H1 (cell line): ENCODE measurements at regions not wholly inside any gene's neighbourhood (a gene's known extent, or its start where the extent isn't known, plus 50 kb on each side); places are given as distances from the start of the nearest gene placed in this dataset.

Source experiments
- CTCF ChIA-PET: fragments of 300-600 bp; sonication (Branson Sonifier 250); formaldehyde crosslinking; loops from one replicate; lab custom pipeline; 2021; ENCODE audit not compliant: partially characterized antibody; lab: Charles Lee
- POLR2A ChIA-PET: fragments of 300-600 bp; sonication (Branson Sonifier 250); formaldehyde crosslinking; loops from one replicate; lab custom pipeline; 2021; ENCODE audit warnings: inconsistent platforms; ENCODE audit not compliant: partially characterized antibody; lab: Charles Lee
- DNase-seq, 2 experiments: peaks; one replicate each; pipeline versions ENCODE4 v3.0.0 to v3.0.0-alpha.2; 2010 to 2022; ENCODE audit warnings: low spot score in 2 of 2, low read depth in 1 of 2, mixed read lengths in 1 of 2
- FAIRE-seq: peaks from 2 replicates; lab custom pipeline; 2011; peaks lifted over from hg19 to GRCh38; lab: Jason Lieb, UNC
- H2AFZ ChIP-seq: 2 replicates; pipeline ENCODE4 v1.8.1; 2012; ENCODE audit warnings: low read length, inconsistent platforms
- H2AK5ac ChIP-seq: 2 replicates; pipeline ENCODE4 v1.6.1; 2013; ENCODE audit warnings: low read depth, low read length
- H2BK120ac ChIP-seq: replicated peaks from 2 replicates; pipeline ENCODE3; 2013; ENCODE audit warnings: low read depth, low read length, inconsistent platforms
- H2BK12ac ChIP-seq: 2 replicates; pipeline ENCODE4 v1.6.1; 2013; ENCODE audit warnings: low read depth, low read length
- H2BK15ac ChIP-seq: 2 replicates; pipeline ENCODE4 v1.6.1; 2013; ENCODE audit warnings: low read length
- H2BK20ac ChIP-seq: 2 replicates; pipeline ENCODE4 v1.6.1; 2013; ENCODE audit warnings: low read length
- H2BK5ac ChIP-seq: 2 replicates; pipeline ENCODE4 v1.6.1; 2013; ENCODE audit warnings: low read depth, low read length
- H3K14ac ChIP-seq: 2 replicates; pipeline ENCODE4 v1.6.1; 2013; ENCODE audit warnings: inconsistent platforms; ENCODE audit not compliant: insufficient read length
- H3K18ac ChIP-seq: 2 replicates; pipeline ENCODE4 v1.6.1; 2013; ENCODE audit warnings: low read length; ENCODE audit errors: extremely low read depth
- H3K23ac ChIP-seq: 2 replicates; pipeline ENCODE4 v1.6.1; 2013; ENCODE audit warnings: inconsistent platforms; ENCODE audit not compliant: insufficient read length
- H3K23me2 ChIP-seq: 2 replicates; pipeline ENCODE4 v1.6.1; 2013; ENCODE audit warnings: low read depth, low read length
- H3K27ac ChIP-seq: 2 replicates; pipeline ENCODE4 v1.6.1; 2011; ENCODE audit warnings: low read depth, low read length, inconsistent platforms
- H3K27me3 ChIP-seq, 4 experiments: replicated peaks in 1 of 4; 1 replicate in 1 of 4; 2 replicates in 3 of 4; pipeline versions ENCODE4 v1.6.1 to v1.8.1; 2011 to 2013; ENCODE audit warnings: low read length in 3 of 4, mild to moderate bottlenecking in 3 of 4, inconsistent platforms in 2 of 4, mixed read lengths in 2 of 4, moderate library complexity in 1 of 4; ENCODE audit not compliant: control insufficient read depth in 3 of 4, insufficient read depth in 3 of 4; ENCODE audit errors: extremely low read depth in 1 of 4
- H3K36me3 ChIP-seq, 4 experiments: 2 replicates each; pipeline versions ENCODE4 v1.6.1 to v1.8.1; 2011 to 2013; ENCODE audit warnings: mild to moderate bottlenecking in 4 of 4, low read length in 3 of 4, moderate library complexity in 2 of 4, control low read depth in 1 of 4, inconsistent platforms in 1 of 4; ENCODE audit not compliant: insufficient read depth in 4 of 4, control insufficient read depth in 2 of 4
- H3K4ac ChIP-seq: replicated peaks from 2 replicates; pipeline ENCODE3; 2013; ENCODE audit warnings: low read length, low read depth, mixed read lengths, inconsistent platforms; ENCODE audit not compliant: insufficient read length
- H3K4me1 ChIP-seq, 4 experiments: replicated peaks in 1 of 4; 1 replicate in 1 of 4; 2 replicates in 3 of 4; pipeline versions ENCODE4 v1.6.1 to v1.8.1; 2011 to 2013; ENCODE audit warnings: low read length in 3 of 4, inconsistent platforms in 2 of 4, mixed read lengths in 1 of 4; ENCODE audit not compliant: insufficient read depth in 4 of 4, control insufficient read depth in 3 of 4
- H3K4me2 ChIP-seq, 2 experiments: 2 replicates each; pipeline versions ENCODE4 v1.6.1 to v1.8.1; 2011 to 2013; ENCODE audit warnings: low read depth in 2 of 2, low read length in 2 of 2, control low read depth in 1 of 2, inconsistent platforms in 1 of 2, mild to moderate bottlenecking in 1 of 2; ENCODE audit not compliant: insufficient read depth in 1 of 2
- H3K4me3 ChIP-seq, 4 experiments: fragments of 200-600, 300-600 bp in 1 of 4; sonication (generic), shearing (Covaris generic), sonication (Bioruptor Twin) in 1 of 4; 2 replicates each; pipeline versions ENCODE4 v1.5.1 to v1.8.1; 2011 to 2016; ENCODE audit warnings: low read length in 4 of 4, low read depth in 3 of 4, control low read depth in 2 of 4, inconsistent platforms in 2 of 4, mild to moderate bottlenecking in 2 of 4, mixed read lengths in 1 of 4, moderate library complexity in 1 of 4; ENCODE audit not compliant: insufficient read depth in 2 of 4; ENCODE audit errors: extremely low read depth in 1 of 4
- H3K56ac ChIP-seq: replicated peaks from 2 replicates; pipeline ENCODE3; 2013; ENCODE audit warnings: low read depth, mild to moderate bottlenecking, mixed read lengths, low read length, inconsistent platforms; ENCODE audit not compliant: insufficient read length
- H3K79me1 ChIP-seq: 2 replicates; pipeline ENCODE4 v1.6.1; 2013; ENCODE audit warnings: low read depth, low read length, control low read depth
- H3K79me2 ChIP-seq, 2 experiments: 2 replicates each; pipeline versions ENCODE4 v1.6.1 to v1.8.1; 2012 to 2013; ENCODE audit warnings: low read length in 2 of 2, mild to moderate bottlenecking in 2 of 2, inconsistent platforms in 1 of 2; ENCODE audit not compliant: insufficient read depth in 2 of 2, control insufficient read depth in 1 of 2
- H3K9ac ChIP-seq, 4 experiments: replicated peaks in 1 of 4; 1 replicate in 1 of 4; 2 replicates in 3 of 4; pipeline versions ENCODE4 v1.6.1 to v1.8.1; 2011 to 2013; ENCODE audit warnings: low read depth in 3 of 4, low read length in 3 of 4, control low read depth in 2 of 4, mild to moderate bottlenecking in 2 of 4, moderate library complexity in 2 of 4, inconsistent platforms in 1 of 4; ENCODE audit errors: extremely low read depth in 1 of 4
- H3K9me3 ChIP-seq, 2 experiments: 2 replicates each; pipeline versions ENCODE4 v1.6.1 to v1.8.1; 2012 to 2013; ENCODE audit warnings: mild to moderate bottlenecking in 2 of 2, moderate library complexity in 2 of 2, control low read depth in 1 of 2, inconsistent platforms in 1 of 2, low read depth in 1 of 2, low read length in 1 of 2, mixed read lengths in 1 of 2; ENCODE audit not compliant: insufficient read depth in 2 of 2
- H4K20me1 ChIP-seq, 2 experiments: replicated peaks in 1 of 2; 2 replicates each; pipeline versions ENCODE3 to v1.8.1; 2011 to 2013; ENCODE audit warnings: inconsistent platforms in 2 of 2, low read length in 2 of 2, mild to moderate bottlenecking in 1 of 2; ENCODE audit not compliant: insufficient read depth in 2 of 2, control insufficient read depth in 1 of 2
- H4K5ac ChIP-seq: 2 replicates; pipeline ENCODE4 v1.6.1; 2013; ENCODE audit warnings: low read length, low read depth, mixed read lengths, inconsistent platforms; ENCODE audit not compliant: insufficient read length
- H4K8ac ChIP-seq: 2 replicates; pipeline ENCODE4 v1.8.0; 2013; ENCODE audit warnings: mild to moderate bottlenecking, moderate library complexity, low read length, inconsistent platforms; ENCODE audit not compliant: insufficient read depth; ENCODE audit errors: extremely low read depth
- H4K91ac ChIP-seq: replicated peaks from 2 replicates; pipeline ENCODE3; 2013; ENCODE audit warnings: low read length, mixed read lengths, inconsistent platforms; ENCODE audit not compliant: insufficient read length
- KDM1A ChIP-seq: fragments of 200-600, 300-600 bp; sonication (generic); IDR thresholded peaks from 2 replicates; pipeline ENCODE4 v1.7.1; 2016; ENCODE audit warnings: mild to moderate bottlenecking, low read length, borderline replicate concordance
- KDM5A ChIP-seq: fragments of 200-600 bp; IDR thresholded peaks from 2 replicates; pipeline ENCODE4 v1.7.1; 2012; ENCODE audit warnings: mild to moderate bottlenecking, low read length, inconsistent platforms, mixed read lengths
- NRF1 ChIP-seq: IDR thresholded peaks from 2 replicates; pipeline ENCODE4 v1.6.1; 2011; ENCODE audit warnings: mild to moderate bottlenecking, low read depth, low read length, improper control_type of control experiment
- WGBS, 2 experiments: shearing (Covaris generic) in 1 of 2; methylation state at CpG; one replicate each; pipeline versions ENCODE4 v1.1.6 to v1.1.7; 2013 to 2015; ENCODE audit warnings: low lambda C conversion rate in 2 of 2, mixed read lengths in 2 of 2, inconsistent platforms in 1 of 2, low coverage in 1 of 2, missing lambda C conversion rate in 1 of 2; ENCODE audit not compliant: insufficient replicate concordance in 2 of 2, insufficient coverage in 1 of 2, insufficient read length in 1 of 2; ENCODE audit errors: extremely low coverage in 1 of 2, missing lambda C conversion rate in 1 of 2; 5-methylcytosine and 5-hydroxymethylcytosine counted together
- TF ChIP-seq, protein P1 (sequence below): IDR thresholded peaks from 2 replicates; pipeline ENCODE4 v1.6.1; 2011; ENCODE audit warnings: low read length, improper control_type of control experiment

DNA sequence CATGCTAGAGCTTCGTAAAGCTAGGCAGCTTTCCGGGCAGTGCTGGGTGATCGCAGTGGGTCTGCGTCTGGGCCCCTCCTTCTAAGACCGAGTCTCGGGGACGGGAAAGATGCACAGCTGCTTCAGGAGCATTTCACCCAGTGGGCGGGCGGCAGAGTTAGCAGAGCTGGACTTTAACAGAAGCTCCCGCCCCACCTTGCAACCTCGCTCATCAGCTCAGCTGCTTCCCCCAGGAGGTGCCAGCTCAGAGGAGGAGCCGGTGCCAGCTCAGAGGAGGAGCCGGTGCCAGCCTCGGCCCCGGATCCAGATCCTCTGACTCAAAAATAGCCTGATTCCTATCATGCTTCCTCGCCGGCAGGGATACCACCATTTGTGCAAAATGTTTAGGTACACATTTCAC, 94.5 kb upstream of the RPS6KA2 start:
- no peak overlapping the region for H2BK5ac ChIP-seq
- no peak overlapping the region for H3K14ac ChIP-seq
- CTCF ChIA-PET = interaction anchor here (0.7 to 1.8 kb wide), 7 partner anchors 9 to 234 kb away, joined by 3 to 6 read pairs (median 5); no protein-coding TSS in a partner anchor
- H2BK15ac ChIP-seq = no peak overlapping the region
- H4K8ac ChIP-seq = no peak overlapping the region
- no peak overlapping the region for H4K5ac ChIP-seq
- H2BK120ac ChIP-seq = no peak overlapping the region
- no peaks in the 10 kb centered on the region; a peak in 1 of 7 replicates for H3K4me1 ChIP-seq
- no peak overlapping the region for H2BK12ac ChIP-seq
- H3K4me2 ChIP-seq = no peak overlapping the region
- DNase-seq (no peak), FAIRE-seq (no peak)
- no peak overlapping the region for H3K4ac ChIP-seq
- H3K27me3 ChIP-seq = no peaks in the 10 kb centered on the region
- no peaks in the 10 kb centered on the region for H3K23me2 ChIP-seq
- 0 out of 2 replicates have a peak, but pooled peaks cover 2% of the 10 kb centered on the region for H3K79me1 ChIP-seq
- no peaks in the 10 kb centered on the region for H3K79me2 ChIP-seq
- POLR2A ChIA-PET = no interaction called here
- H3K56ac ChIP-seq = no peak overlapping the region
- H3K4me3 ChIP-seq = no peak overlapping the region
- 88% methylated on average over 16 of the region's 17 CpGs; no CpG with 5 or more reads in 1 of the 2 experiments for WGBS, 2 experiments
- H3K27ac ChIP-seq = no peak overlapping the region
- H2AFZ ChIP-seq = no peak overlapping the region
- H3K23ac ChIP-seq = no peak overlapping the region
- no peak overlapping the region for H4K91ac ChIP-seq
- H3K9me3 ChIP-seq = no peaks in the 10 kb centered on the region
- no peak overlapping the region for H2BK20ac ChIP-seq
- no peak overlapping the region for H3K9ac ChIP-seq
- H3K18ac ChIP-seq = no peak overlapping the region
- no peaks in the 10 kb centered on the region for H3K36me3 ChIP-seq
- no peak overlapping the region for H2AK5ac ChIP-seq
- H4K20me1 ChIP-seq = no peaks in the 10 kb centered on the region
- TF ChIP-seq KDM5A (no peak), NRF1 (no peak), KDM1A (no peak)
- TF ChIP-seq, protein P1, sequence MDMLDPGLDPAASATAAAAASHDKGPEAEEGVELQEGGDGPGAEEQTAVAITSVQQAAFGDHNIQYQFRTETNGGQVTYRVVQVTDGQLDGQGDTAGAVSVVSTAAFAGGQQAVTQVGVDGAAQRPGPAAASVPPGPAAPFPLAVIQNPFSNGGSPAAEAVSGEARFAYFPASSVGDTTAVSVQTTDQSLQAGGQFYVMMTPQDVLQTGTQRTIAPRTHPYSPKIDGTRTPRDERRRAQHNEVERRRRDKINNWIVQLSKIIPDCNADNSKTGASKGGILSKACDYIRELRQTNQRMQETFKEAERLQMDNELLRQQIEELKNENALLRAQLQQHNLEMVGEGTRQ = no peak
